Sigmoid colon (tissue), 6 donors: ENCODE measurements at regions not wholly inside any gene's neighbourhood (a gene's known extent, or its start where the extent isn't known, plus 50 kb on each side); places are given as distances from the start of the nearest gene placed in this dataset.

Source experiments
- DNase-seq: peaks from one replicate; pipeline ENCODE4 v3.0.0-alpha.2; 2019
- H3K27ac ChIP-seq, 4 donors: fragments of 200-600 bp; sonication (generic); one replicate each; pipeline ENCODE4 v1.5.1; 2016 to 2019; ENCODE audit warnings: mild to moderate bottlenecking in 1 of 4
- H3K27me3 ChIP-seq, 3 donors: fragments of 200-600 bp; sonication (generic); one replicate each; pipeline ENCODE4 v1.5.1; 2019; ENCODE audit warnings: mild to moderate bottlenecking in 1 of 3
- H3K36me3 ChIP-seq, 4 donors: fragments of 200-600 bp; sonication (generic); one replicate each; pipeline ENCODE4 v1.5.1; 2016 to 2019
- H3K4me1 ChIP-seq, 4 donors: fragments of 200-600 bp; sonication (generic); one replicate each; pipeline ENCODE4 v1.5.1; 2017 to 2019
- H3K4me3 ChIP-seq, 4 donors: fragments of 200-600 bp; sonication (generic); one replicate each; pipeline ENCODE4 v1.5.1; 2017 to 2019; ENCODE audit warnings: mild to moderate bottlenecking in 2 of 4, moderate library complexity in 1 of 4
- H3K9me3 ChIP-seq, 4 donors: fragments of 200-600 bp in 3 of 4; sonication (generic) in 3 of 4; one replicate each; pipeline versions ENCODE4 v1.5.1 to v1.6.1; 2013 to 2019
- CTCF ChIP-seq, 4 experiments: fragments of 450-650 bp in 3 of 4; fragments of 200-600 bp in 1 of 4; IDR thresholded peaks; one replicate each; pipeline ENCODE4 v1.5.1; 2016 to 2019; ENCODE audit warnings: antibody characterized with exemption in 4 of 4, mild to moderate bottlenecking in 3 of 4, moderate library complexity in 2 of 4
- EP300 ChIP-seq, 4 donors: sonication (generic); formaldehyde crosslinking; IDR thresholded peaks; one replicate each; pipeline ENCODE4 v1.6.1; 2017; ENCODE audit warnings: antibody characterized with exemption in 4 of 4
- POLR2A ChIP-seq, 2 donors: fragments of 450-650 bp; IDR thresholded peaks; one replicate each; pipeline ENCODE4 v1.6.1; 2016; ENCODE audit warnings: antibody characterized with exemption in 2 of 2, mild to moderate bottlenecking in 2 of 2, moderate library complexity in 2 of 2
- POLR2AphosphoS5 ChIP-seq, 4 donors: sonication (generic); formaldehyde crosslinking; IDR thresholded peaks; one replicate each; pipeline ENCODE4 v1.6.1; 2017; ENCODE audit warnings: antibody characterized with exemption in 4 of 4
- WGBS, 2 donors: extraction: QIAGEN DNeasy Blood & Tissue Kit; methylation state at CpG; one replicate each; pipeline ENCODE4 v1.1.7; 2013; 5-methylcytosine and 5-hydroxymethylcytosine counted together
- intact Hi-C: fragments of 100-400 bp; cut with DNase I; formaldehyde crosslinking; loops from one replicate; pipeline ENCODE4 v1.15.1; 2023
- donor health status: healthy with polysubstance abuse.
- donor health status: healthy.

- no peak for DNase-seq
- Histone ChIP-seq H3K27me3 (no peaks in the 10 kb centered on the region), H3K36me3 (no peaks in the 10 kb centered on the region), H3K27ac (no peak overlapping the region), H3K4me3 (no peak overlapping the region), H3K4me1 (peaks cover 0 to 47% (median 15%) of the 10 kb centered on the region in 4 donors), H3K9me3 (no peaks in the 10 kb centered on the region)
- no peak for TF ChIP-seq EP300 (IDR thresholded peaks at IDR 0.05)
- no peak for TF ChIP-seq POLR2AphosphoS5 (IDR thresholded peaks at IDR 0.05)
- TF ChIP-seq CTCF (IDR thresholded peaks at IDR 0.05) = no peak
- no peak for TF ChIP-seq POLR2A (IDR thresholded peaks at IDR 0.05)
- intact Hi-C loops = loop anchor here (10.0 kb wide), 1 partner anchor 165 kb away; no protein-coding TSS in a partner anchor
These were observed 326.4 kb downstream of the DYSF start for GRCh38 chr2:71779774-71780105.

- Histone ChIP-seq H3K4me1 (peaks cover 0 to 42% (median 12%) of the 10 kb centered on the region in 4 donors), H3K9me3 (no peaks in the 10 kb centered on the region), H3K27me3 (no peaks in the 10 kb centered on the region), H3K27ac (peak overlapping the region in 1 of 4 donors; percentile 0), H3K36me3 (no peaks in the 10 kb centered on the region), H3K4me3 (no peak overlapping the region)
- DNase-seq = no peak
- intact Hi-C loops = loop anchor here (10.0 kb wide), 1 partner anchor 164 kb away; no protein-coding TSS in a partner anchor
- TF ChIP-seq POLR2AphosphoS5 (IDR thresholded peaks at IDR 0.05) = no peak
- no peak for TF ChIP-seq EP300 (IDR thresholded peaks at IDR 0.05)
- no peak for TF ChIP-seq POLR2A (IDR thresholded peaks at IDR 0.05)
- no peak for TF ChIP-seq CTCF (IDR thresholded peaks at IDR 0.05)
- 74 to 79% methylated on average over 8 of the region's 8 CpGs for WGBS, 2 donors
These were observed 325.8 kb downstream of the DYSF start for GRCh38 chr2:71778936-71779773.

- no peaks in the 10 kb centered on the region for H3K36me3 ChIP-seq
- no peak overlapping the region for H3K4me3 ChIP-seq
- 66 to 78% methylated on average over 2 of the region's 2 CpGs for WGBS, 2 donors
- intact Hi-C loops = loop anchor here (10.0 kb wide), 1 partner anchor 164 kb away; no protein-coding TSS in a partner anchor
- TF ChIP-seq CTCF (IDR thresholded peaks at IDR 0.05) = no peak
- TF ChIP-seq POLR2A (IDR thresholded peaks at IDR 0.05) = no peak
- no peak for TF ChIP-seq POLR2AphosphoS5 (IDR thresholded peaks at IDR 0.05)
- no peak for TF ChIP-seq EP300 (IDR thresholded peaks at IDR 0.05)
- H3K27ac ChIP-seq = peak overlapping the region in 1 of 4 donors; percentile 0
- no peaks in the 10 kb centered on the region for H3K9me3 ChIP-seq
- H3K27me3 ChIP-seq = no peaks in the 10 kb centered on the region
- DNase-seq = no peak
- H3K4me1 ChIP-seq = peaks cover 0 to 42% (median 12%) of the 10 kb centered on the region in 4 donors
These were observed 325.2 kb downstream of the DYSF start for GRCh38 chr2:71778514-71778913.

- DNase-seq = no peak
- no peaks in the 10 kb centered on the region for H3K27me3 ChIP-seq
- intact Hi-C loops = loop anchor here (10.0 kb wide), 1 partner anchor 163 kb away; no protein-coding TSS in a partner anchor
- TF ChIP-seq CTCF (IDR thresholded peaks at IDR 0.05) (no peak), POLR2AphosphoS5 (IDR thresholded peaks at IDR 0.05) (no peak), EP300 (IDR thresholded peaks at IDR 0.05) (no peak), POLR2A (IDR thresholded peaks at IDR 0.05) (no peak)
- no peak overlapping the region for H3K4me3 ChIP-seq
- H3K36me3 ChIP-seq = no peaks in the 10 kb centered on the region
- WGBS, 2 donors = 96% methylated on average over 4 of the region's 4 CpGs
- peaks cover 0 to 42% (median 12%) of the 10 kb centered on the region in 4 donors for H3K4me1 ChIP-seq
- H3K27ac ChIP-seq = no peak overlapping the region
- H3K9me3 ChIP-seq = no peaks in the 10 kb centered on the region
These were observed 324.6 kb downstream of the DYSF start for GRCh38 chr2:71777946-71778345.
